Pons (tissue), 1 donor: ENCODE measurements at regions not wholly inside any gene's neighbourhood (a gene's known extent, or its start where the extent isn't known, plus 50 kb on each side); places are given as distances from the start of the nearest gene placed in this dataset.

Experiments used
- DNase-seq: peaks from one replicate; pipeline ENCODE4 v3.0.0-alpha.2; 2016; ENCODE audit warnings: low spot score

DNA sequence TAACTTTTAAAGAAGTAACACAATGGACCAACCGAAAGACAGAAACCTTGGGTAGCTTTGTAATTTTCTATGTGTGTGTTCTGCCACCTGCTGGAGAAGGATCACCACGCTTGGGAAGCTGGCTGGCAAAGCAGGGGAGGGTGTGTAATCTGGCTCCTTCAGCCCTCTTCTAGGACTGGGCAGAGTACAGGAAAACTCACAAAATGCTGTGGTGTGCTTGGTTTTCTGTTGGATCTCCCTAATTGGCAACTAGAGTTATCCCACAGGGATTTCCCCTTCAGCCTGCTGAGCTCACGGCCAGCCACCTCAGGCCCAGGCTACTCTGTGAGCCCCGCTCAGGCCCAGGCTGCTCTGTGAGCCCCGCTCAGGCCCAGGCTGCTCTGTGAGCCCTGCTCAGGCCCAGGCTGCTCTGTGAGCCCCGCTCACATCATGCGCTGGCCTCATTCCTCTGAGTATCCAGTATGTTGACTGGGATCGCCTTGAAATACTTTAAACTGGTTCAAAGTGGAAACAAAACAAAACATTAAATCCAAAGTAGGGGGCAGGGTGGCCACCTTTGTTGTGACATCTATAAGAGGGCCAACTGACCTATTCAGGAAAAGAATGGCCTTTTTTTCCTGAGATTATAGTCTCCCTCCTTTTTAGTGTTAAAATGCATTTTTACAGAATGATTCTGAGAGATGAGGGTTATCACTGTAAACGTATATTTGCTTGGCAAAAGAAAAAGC is 52.0 kb upstream of the RNU6-8 start:
- peak; percentile 89 for DNase-seq

DNA sequence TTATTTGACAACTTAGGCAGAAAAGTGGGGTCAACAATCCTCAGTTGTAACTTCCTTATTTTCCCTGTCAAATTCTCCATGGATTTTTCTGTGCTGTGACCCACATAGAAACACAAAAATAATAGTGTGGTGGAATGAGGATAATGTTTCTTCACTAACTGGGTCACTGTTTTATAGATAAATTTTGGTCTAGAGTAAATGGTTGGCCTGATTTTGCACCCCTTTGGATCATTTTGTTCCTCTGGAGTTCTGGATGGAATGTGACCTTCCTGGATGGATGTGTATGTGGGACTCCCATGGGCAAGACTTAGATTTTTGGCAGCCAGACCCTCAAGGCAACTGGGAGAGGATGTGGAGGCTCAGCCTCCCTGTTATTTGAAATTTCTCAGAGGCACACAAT is 52.7 kb upstream of the RNU6-8 start:
- no peak for DNase-seq

DNA sequence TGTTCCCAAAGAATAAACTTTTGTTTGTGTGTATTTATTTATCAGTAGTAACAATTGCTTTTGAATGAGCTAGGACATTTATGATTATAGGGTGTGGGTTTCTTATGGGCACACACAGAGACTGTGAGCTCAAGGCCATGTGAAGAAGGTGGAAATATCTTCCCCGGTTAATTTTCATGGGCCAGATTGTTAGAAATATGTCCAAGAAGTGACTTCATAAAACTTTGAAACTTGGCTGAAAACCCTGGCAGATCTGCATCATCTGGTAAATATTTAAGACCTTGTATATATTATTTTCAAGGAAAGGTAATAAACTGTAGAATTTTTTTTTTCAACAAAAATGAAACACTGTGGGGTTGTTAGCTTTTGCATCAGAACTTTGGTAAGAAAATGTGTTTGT is 53.5 kb upstream of the RNU6-8 start:
- no peak for DNase-seq

DNA sequence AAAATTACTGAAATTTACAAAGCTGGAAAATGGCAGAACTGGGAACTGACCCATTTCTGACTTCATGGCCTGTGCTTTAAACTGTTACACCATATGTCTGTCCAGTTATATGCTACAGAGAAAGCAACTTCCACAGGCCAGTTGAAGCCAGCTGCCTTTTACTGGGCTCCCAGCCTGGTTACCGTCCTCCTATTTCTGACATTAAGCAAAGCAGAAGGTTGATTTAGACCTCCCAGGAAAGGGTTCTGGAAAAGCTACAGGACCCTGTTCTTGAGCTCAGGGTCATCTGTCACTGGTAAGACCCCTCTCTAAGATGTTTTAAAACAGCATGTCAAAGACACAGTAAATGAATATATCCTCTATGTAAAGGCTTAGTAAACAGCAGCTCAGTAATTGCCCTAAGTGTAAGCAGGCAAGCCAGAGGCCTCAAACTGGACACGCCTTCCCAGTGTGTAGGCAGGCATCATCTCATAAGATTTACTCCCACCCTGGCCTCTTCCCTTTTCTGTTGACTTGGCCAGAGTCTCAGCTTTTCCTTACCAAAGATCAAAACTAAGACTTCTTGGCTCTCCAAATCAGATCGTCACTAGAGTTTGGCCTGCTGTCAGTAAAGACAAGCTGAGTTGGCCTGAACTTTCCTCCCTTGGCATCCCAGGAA is 55.4 kb upstream of the RNU6-8 start:
- no peak for DNase-seq

DNA sequence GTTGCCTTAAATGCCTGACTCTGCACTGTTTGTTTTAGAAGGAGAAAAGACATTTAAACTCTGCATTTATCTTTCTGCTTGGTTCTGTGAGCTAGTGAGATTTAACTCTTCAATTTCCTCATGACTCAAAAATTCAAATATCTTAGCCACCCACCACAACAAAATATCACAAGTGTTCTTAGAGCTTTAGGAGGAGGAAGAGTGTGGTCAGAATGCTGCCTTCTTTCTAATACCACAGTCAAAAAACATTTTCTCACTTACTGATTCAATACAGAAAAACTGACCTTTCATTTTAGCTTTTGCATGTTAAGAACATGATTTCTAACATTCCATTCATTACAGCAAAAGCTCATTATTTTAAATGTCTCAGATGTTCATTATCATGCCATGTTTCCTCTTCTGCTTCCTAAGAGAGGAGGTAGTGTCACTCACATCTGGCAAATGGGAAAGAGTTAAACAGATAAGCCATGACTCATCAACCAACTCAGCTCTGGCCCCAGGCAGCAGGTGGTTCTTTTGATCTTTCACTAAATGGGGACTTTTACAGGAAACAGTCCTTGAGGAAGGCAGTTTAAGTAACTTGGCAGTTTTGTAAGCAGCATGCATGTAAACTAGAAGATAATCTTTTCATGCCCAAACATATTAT is 56.4 kb upstream of the RNU6-8 start:
- DNase-seq, result no peak

DNA sequence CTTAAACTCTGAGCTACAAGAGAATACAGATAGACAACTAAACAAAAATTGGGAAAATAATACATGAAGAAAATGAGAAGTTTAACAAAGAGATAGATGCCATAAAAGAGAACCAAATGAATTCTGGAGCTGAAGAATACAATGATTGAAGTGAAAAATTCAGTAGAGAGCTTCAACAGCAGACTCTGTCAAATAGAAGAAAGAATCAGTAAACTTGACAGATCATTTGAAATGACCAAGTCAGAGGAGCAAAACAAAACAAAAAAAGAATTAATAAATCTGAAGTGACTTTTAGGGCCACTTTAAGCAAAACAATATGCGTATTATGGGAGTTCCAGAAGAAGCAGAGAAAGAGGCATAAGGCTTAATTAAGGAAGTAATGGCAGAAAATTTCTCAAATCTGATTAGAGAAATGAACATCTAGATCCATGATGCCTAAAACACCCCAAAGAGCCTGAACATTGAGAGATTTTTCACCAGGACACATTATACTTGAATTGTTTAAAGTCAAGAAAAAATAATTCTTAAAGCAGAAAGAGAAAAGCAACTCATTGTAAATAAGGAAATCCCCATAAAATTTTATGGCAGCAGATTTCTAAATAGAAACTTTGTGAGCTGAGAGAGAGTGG is 61.0 kb upstream of the RNU6-8 start:
- no peak for DNase-seq

DNA sequence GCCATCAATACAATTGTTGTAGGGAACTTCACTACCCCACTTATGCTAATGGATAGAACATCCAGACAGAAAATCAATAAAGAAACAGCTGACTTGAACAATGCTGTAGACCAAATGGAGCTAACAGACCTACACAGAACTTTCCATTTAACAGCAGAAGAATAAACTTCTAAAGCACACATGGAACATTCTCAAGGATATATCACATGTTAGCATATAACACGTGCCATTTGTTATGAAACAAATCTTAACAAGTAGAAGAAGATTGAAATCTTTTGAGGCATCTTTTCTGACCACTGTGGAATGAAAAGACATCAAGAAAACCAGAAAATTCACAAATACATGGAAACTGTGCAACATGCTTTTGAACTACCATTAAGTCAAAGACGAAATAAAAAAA is 62.5 kb upstream of the RNU6-8 start:
- no peak for DNase-seq

DNA sequence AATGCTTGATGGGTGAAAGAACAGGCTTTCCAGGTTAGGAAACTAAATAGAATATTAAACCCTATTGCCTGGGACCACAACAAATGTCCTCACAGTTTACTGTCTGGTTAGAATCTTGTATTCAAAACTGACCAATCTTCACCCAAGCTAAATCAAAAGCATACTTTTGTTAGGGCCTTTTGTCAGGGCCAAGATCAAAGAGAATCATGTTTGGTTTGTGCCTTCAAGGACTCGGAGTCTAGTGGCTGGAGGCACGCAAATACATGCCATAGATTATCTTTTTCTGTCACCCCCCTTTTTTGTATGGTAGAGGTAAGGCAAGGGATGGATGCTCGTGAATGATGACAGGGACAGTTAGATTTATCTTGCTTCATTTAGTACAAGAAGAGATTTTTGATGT is 51.1 kb upstream of the AKAP6 start:
- no peak for DNase-seq
